HG03108 (cell line): ENCODE measurements at regions not wholly inside any gene's neighbourhood (a gene's known extent, or its start where the extent isn't known, plus 50 kb on each side); places are given as distances from the start of the nearest gene placed in this dataset.

Experiments
- ATAC-seq: cut with Tn5 transposase; IDR thresholded peaks from one replicate; pipeline ENCODE4 v1.9.1; 2021; ENCODE audit warnings: moderate library complexity; ENCODE audit not compliant: unreplicated experiment

DNA sequence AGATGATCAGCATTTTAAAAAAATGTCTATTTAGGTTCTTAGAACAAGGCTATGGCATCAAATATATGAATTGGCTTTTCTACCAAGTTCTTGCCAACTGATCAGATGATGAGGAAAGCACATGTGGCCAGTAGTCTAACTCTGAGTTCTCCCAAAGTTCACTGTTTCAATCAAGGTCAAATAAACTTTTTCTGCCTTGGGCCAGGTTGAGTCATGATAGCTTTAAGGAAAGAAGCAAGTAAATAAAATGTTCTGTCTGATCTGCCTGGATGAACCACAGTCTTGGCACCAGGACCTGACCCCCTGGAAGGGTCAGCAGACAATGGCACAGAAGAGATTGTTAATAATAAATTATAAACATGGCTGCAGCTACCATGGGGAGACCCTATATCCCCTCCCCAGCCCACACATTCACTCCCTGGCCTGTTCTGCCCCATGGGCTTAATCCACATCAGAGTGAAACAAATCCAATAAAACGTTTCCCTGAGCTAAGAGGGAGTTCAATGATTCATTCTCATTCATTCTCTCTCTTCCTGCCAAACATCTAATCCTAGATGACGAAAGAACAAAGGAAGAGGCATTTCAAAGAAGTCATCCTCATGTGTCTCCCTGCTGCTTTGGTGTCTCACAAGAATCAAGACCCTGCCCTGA, 661.6 kb downstream of the DHX35 start:
- ATAC-seq: no peak

- ATAC-seq: no peak
These were observed 657.2 kb downstream of the DHX35 start for GRCh38 chr20:39619271-39619785.

DNA sequence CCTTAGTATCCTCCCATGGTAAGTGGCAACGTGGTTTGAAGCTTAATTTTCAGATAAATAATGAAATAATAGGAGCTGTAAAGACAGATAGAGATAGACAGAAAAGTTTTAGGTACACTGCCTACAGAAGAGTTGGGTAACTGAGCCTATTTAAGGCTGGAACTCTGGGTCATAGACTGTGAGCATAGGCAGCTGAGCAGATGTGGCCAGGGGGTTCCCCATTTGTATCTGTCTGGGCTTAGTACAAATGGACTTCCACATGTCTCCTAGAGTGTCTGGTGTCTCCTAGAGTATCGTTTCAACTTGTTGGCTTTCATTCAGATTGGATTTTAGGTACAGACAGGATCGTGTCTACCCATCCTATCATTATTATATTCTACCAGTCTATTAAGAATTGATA, 649.8 kb downstream of the DHX35 start:
- ATAC-seq: no peak

GRCh38 chr20:39607141-39607540, 645.0 kb downstream of the DHX35 start:
- ATAC-seq: no peak

DNA sequence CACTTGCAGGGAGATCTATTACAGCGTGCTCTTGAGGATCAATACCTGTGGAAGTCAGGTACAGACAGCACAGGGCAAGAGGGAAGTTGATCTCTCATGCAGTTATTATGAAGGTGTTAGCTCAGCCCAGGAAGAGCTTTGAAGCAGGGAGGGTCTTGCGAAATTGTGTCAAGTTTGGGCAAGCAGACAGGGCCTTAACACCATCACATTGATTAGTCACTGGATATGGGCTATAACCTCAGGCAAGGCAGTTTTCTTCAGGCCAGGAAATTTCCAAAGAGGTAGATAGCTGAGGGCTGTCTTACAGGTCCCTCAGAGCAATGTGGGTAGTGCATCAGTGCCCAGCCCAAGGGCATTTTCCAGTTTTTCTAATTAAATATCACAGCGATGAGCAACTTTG, 643.8 kb downstream of the DHX35 start:
- no peak for ATAC-seq

DNA sequence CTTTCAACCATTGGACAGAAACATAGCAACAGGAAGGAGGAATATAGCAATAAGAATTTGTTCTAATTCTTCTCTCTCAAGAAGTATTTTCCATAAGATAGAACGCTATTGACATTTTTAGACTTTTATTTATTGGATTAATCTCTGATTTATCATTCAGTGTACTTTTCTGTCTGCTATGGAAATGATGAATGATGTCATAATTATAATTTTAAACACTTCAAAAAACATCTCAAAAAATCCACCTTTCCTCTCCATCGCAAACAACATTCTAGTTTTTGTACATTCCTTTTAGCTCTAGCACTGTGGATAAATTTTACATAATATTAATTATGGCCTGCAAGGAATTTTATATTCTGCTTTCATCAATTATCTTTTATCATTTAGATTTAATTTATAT, 643.2 kb downstream of the DHX35 start:
- no peak for ATAC-seq

DNA sequence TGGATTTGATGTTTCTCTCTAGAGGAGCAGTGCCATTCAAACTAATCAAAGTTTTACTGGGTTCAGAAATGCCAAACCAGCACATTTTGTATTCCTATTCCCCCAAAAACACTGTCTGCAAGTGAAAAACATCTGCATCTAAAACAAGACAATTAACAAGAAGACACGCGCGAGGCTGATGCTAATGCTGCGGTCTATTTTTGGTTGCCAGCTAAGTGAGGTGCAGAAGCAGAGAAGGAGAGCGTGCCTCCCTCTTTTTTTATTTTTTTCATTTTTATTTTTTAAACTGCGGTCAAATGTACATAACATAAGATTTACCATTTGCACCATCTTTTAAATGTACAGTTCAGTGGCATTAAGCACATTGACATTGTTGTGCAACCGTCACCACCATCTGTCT, 641.1 kb downstream of the DHX35 start:
- no peak for ATAC-seq

GRCh38 chr20:39602649-39603048, 640.5 kb downstream of the DHX35 start:
- ATAC-seq: no peak

GRCh38 chr20:39600871-39601270, 638.7 kb downstream of the DHX35 start:
- no peak for ATAC-seq

- no peak for ATAC-seq
These were observed 638.0 kb downstream of the DHX35 start for GRCh38 chr20:39600156-39600555.

DNA sequence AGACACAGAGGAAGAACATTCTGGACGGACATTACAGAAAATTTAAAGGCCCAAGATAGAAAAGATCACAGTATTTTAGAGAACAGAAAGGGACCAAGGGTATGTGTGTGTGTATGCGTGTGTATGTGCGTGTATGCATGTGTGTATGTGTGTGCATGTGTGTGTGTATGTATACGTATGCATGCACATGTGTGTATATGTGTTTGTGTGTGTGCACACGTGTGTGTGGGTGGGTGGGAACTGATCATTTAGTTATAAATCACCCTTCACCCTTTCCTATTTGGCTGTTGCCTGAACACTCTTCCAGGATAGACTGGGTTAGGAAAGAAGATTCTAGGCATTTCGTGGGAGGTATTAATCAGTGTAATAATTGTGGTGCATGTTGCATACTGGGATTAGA, 634.4 kb downstream of the DHX35 start:
- no peak for ATAC-seq

DNA sequence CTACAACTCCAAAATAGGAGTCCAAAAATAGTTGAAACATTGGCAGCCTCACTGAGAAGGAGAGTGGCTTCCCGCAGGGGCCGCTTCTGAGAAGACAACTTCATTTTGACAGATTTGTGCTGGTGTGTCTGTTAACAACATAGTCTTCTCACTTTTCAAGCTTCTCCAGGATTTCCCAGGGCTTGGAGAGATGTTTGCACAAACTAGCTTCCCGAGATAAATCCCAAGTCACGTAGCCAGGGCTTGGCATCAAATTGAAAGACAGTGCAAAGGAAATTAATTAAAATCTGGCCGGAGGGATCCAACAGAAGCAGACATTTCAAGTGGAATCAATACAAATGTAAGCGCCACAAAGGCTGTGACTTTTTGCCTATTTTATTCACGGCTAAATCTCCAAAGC, 630.2 kb downstream of the DHX35 start:
- ATAC-seq: no peak

GRCh38 chr20:39588148-39588757, 626.1 kb downstream of the DHX35 start:
- no peak for ATAC-seq

- ATAC-seq: no peak
These were observed 618.9 kb downstream of the DHX35 start for GRCh38 chr20:39581034-39581433.

GRCh38 chr20:39576771-39577170, 614.6 kb downstream of the DHX35 start:
- ATAC-seq: no peak

DNA sequence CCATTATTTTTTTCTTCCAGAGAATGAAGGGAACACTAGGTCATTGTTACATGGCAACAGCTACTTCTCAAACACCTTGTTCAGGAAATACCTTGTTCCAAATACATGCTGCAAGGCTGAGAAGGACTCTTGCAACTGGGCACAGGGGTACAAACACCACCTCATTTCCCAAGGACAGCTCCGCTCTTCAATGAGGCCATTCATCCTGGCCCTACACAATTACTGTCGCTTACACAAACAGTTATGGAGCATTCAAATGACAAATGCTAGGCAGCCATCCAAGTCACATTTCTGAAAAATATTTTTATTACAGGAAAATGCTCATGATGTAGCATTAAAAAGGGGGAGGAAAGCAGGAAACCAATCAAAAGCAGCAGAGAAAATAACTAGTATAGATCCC, 611.9 kb downstream of the DHX35 start:
- no peak for ATAC-seq

DNA sequence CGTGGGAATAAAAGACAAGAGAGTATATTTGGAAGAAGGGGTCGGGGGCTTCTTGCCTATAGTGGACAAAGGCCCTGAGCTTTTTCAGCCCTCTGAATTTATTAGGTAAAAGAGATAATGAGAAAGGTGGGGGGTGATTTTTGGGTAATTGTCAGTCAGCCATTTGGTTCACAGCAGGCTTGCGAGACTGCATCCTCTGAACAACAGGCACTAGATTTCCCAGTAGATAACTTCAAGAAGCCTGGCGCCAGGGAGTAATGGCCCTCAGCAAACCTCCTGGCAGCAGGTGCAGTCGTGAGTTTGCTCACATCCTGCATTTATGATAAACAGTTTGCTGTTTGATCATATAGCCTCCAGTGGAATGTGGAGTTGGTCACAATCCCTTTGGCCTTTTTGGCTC, 609.0 kb downstream of the DHX35 start:
- ATAC-seq: no peak

- peak; percentile 49 for ATAC-seq
These were observed 606.0 kb downstream of the DHX35 start for GRCh38 chr20:39568109-39568508.

- ATAC-seq: no peak
These were observed 601.2 kb downstream of the DHX35 start for GRCh38 chr20:39563349-39563748.

DNA sequence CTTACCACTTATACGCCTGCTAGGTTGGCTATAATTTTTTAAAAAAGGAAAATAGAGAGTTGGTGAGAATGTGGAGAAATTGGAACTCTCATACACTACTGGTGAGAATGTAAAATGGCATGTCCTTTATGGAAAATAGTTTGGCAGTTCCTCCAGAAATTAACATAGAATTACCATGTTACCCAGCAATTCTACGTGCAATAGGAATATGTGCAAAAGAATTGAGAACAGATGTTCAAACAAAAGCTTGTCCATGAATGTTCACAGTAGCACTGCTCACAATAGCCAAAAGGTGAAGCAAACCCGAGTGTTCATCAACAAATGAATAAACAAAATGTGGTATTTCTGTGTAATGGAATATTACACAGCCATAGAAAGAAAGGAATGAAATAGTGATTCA, 592.2 kb downstream of the DHX35 start:
- ATAC-seq: no peak

- ATAC-seq: no peak
These were observed 591.0 kb downstream of the DHX35 start for GRCh38 chr20:39553120-39553519.

- ATAC-seq: no peak
These were observed 587.6 kb downstream of the DHX35 start for GRCh38 chr20:39549733-39550132.
